Hepatocyte (in vitro differentiated cells): ENCODE measurements at regions not wholly inside any gene's neighbourhood (a gene's known extent, or its start where the extent isn't known, plus 50 kb on each side); places are given as distances from the start of the nearest gene placed in this dataset.

Experiments
- DNase-seq: peaks from one replicate; pipeline ENCODE4 v3.0.0-alpha.2; 2016; ENCODE audit warnings: low spot score
- H2AFZ ChIP-seq: fragments of 200-600 bp; sonication (generic); 2 replicates; pipeline ENCODE4 v1.6.0; 2016; ENCODE audit warnings: antibody characterized with exemption, mild to moderate bottlenecking
- H3K27ac ChIP-seq: fragments of 200-600 bp; sonication (generic); 2 replicates; pipeline ENCODE4 v1.5.1; 2016; ENCODE audit warnings: mild to moderate bottlenecking
- H3K27me3 ChIP-seq: fragments of 200-600 bp; sonication (generic); 2 replicates; pipeline ENCODE4 v1.6.1; 2016
- H3K36me3 ChIP-seq: fragments of 200-600 bp; sonication (generic); replicated peaks from 2 replicates; pipeline ENCODE4 v1.5.1; 2016; ENCODE audit warnings: low read depth; ENCODE audit not compliant: insufficient read depth
- H3K4me1 ChIP-seq: fragments of 200-600 bp; sonication (generic); 2 replicates; pipeline ENCODE4 v1.5.1; 2016; ENCODE audit warnings: mild to moderate bottlenecking, moderate library complexity; ENCODE audit not compliant: insufficient read depth
- H3K4me2 ChIP-seq: fragments of 200-600 bp; sonication (generic); 2 replicates; pipeline ENCODE4 v1.6.0; 2016
- H3K4me3 ChIP-seq: fragments of 200-600 bp; sonication (generic); 2 replicates; pipeline ENCODE4 v1.5.1; 2016; ENCODE audit warnings: mild to moderate bottlenecking
- H3K79me2 ChIP-seq: fragments of 200-600 bp; sonication (generic); 2 replicates; pipeline ENCODE4 v1.6.0; 2017; ENCODE audit warnings: mild to moderate bottlenecking
- H3K9me2 ChIP-seq: fragments of 200-600 bp; sonication (generic); replicated peaks from 2 replicates; pipeline ENCODE4 v1.6.0; 2017; ENCODE audit warnings: mild to moderate bottlenecking; ENCODE audit not compliant: insufficient read depth
- H3K9me3 ChIP-seq: fragments of 200-600 bp; sonication (generic); 2 replicates; pipeline ENCODE4 v1.5.1; 2016; ENCODE audit warnings: low read depth, mild to moderate bottlenecking
- H4K20me1 ChIP-seq: fragments of 200-600 bp; sonication (generic); 2 replicates; pipeline ENCODE4 v1.6.0; 2016; ENCODE audit warnings: mild to moderate bottlenecking; ENCODE audit not compliant: insufficient read depth, poor library complexity, severe bottlenecking
- EZH2 ChIP-seq: fragments of 200-600 bp; sonication (generic); IDR thresholded peaks from 2 replicates; pipeline ENCODE4 v1.6.1; 2016; ENCODE audit warnings: antibody characterized with exemption, mild to moderate bottlenecking, borderline replicate concordance
- EZH2phosphoT487 ChIP-seq: fragments of 200-600 bp; sonication (generic); IDR thresholded peaks from one replicate; pipeline ENCODE4 v1.6.1; 2018; ENCODE audit warnings: antibody characterized with exemption, mild to moderate bottlenecking, low read depth, moderate library complexity; ENCODE audit not compliant: unreplicated experiment, severe bottlenecking
- WGBS: methylation state at CpG from one replicate; pipeline ENCODE4 v1.1.6; 2016; ENCODE audit warnings: low lambda C conversion rate; ENCODE audit errors: missing lambda C conversion rate; 5-methylcytosine and 5-hydroxymethylcytosine counted together
- TF ChIP-seq, protein P1 (sequence below): fragments of 200-600 bp; sonication (generic); IDR thresholded peaks from 2 replicates; pipeline ENCODE4 v1.5.1; 2016; ENCODE audit warnings: antibody characterized with exemption, mild to moderate bottlenecking; ENCODE audit not compliant: poor library complexity

DNA sequence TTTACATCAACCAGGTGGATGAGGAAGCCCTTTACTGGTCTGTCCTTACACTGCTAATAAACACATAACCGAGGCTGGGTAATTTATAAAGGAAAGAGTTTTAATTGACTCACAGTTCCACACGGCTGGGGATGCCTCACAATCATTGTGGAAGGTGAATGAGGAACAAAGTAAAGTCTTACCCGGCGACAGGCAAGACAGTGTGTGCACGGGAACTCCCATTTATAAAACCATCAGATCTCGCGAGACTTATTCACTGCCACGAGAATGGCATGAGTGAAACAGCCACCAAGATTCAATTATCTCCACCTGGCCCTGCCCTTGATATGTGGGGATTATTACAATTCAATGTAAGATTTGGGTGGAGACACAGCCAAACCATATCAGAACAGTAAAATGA is 67.3 kb upstream of the GRAMD2B start:
- H3K9me3 ChIP-seq, result no peaks in the 10 kb centered on the region
- no peak for DNase-seq
- H3K4me3 ChIP-seq, result no peak overlapping the region
- H3K27me3 ChIP-seq, result no peaks in the 10 kb centered on the region
- TF ChIP-seq EZH2 (no peak), EZH2phosphoT487 (no peak)
- TF ChIP-seq, protein P1, sequence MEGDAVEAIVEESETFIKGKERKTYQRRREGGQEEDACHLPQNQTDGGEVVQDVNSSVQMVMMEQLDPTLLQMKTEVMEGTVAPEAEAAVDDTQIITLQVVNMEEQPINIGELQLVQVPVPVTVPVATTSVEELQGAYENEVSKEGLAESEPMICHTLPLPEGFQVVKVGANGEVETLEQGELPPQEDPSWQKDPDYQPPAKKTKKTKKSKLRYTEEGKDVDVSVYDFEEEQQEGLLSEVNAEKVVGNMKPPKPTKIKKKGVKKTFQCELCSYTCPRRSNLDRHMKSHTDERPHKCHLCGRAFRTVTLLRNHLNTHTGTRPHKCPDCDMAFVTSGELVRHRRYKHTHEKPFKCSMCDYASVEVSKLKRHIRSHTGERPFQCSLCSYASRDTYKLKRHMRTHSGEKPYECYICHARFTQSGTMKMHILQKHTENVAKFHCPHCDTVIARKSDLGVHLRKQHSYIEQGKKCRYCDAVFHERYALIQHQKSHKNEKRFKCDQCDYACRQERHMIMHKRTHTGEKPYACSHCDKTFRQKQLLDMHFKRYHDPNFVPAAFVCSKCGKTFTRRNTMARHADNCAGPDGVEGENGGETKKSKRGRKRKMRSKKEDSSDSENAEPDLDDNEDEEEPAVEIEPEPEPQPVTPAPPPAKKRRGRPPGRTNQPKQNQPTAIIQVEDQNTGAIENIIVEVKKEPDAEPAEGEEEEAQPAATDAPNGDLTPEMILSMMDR, result no peak
- no peaks in the 10 kb centered on the region for H4K20me1 ChIP-seq
- no peaks in the 10 kb centered on the region for H3K4me1 ChIP-seq
- no peaks in the 10 kb centered on the region for H3K36me3 ChIP-seq
- no peak overlapping the region for H3K27ac ChIP-seq
- H3K4me2 ChIP-seq, result no peak overlapping the region
- WGBS, result 84% methylated on average over 8 of the region's 8 CpGs
- no peak overlapping the region for H2AFZ ChIP-seq
- no peaks in the 10 kb centered on the region for H3K79me2 ChIP-seq
- no peaks in the 10 kb centered on the region for H3K9me2 ChIP-seq

DNA sequence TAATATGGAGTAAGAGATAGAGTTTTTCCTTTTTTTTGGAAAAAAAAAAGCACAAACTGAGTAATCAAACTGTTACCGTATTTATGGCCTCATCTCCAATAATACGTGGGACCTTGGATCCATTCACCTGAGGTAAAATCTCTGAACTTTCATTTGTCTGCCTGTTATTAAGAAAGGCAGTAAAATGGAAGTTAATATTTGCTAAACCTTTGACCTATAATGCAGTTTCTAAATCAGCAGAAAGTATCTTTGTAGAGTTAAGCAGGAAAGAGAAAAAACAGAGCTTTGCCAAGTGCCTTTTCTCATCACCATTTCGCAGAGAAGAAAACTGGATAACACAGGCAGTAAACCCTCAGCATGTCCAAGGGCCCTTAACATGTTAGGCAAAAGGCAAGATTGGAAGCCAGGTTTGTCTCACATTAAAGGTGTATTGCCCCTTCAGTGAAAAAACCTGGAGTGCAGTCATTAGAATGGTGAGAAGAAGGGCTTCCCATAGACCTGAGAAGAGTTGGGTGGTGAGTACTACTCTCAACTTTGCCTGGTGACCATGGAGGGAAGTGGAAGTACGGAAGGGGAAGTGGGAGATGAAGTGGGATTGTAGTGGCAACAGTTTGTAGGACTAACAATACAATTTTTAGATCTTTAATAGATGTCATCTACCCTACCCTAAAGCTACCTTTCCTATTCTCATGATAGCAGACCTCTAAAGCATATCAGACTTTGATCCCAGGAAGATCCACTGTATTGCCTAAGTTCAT is 65.4 kb upstream of the GRAMD2B start:
- Histone ChIP-seq H3K27me3 (no peaks in the 10 kb centered on the region), H4K20me1 (no peaks in the 10 kb centered on the region), H3K4me3 (no peak overlapping the region), H2AFZ (no peak overlapping the region), H3K4me1 (no peaks in the 10 kb centered on the region), H3K27ac (peak overlapping the region; percentile 55), H3K9me3 (no peaks in the 10 kb centered on the region), H3K36me3 (no peaks in the 10 kb centered on the region), H3K79me2 (no peaks in the 10 kb centered on the region), H3K9me2 (no peaks in the 10 kb centered on the region), H3K4me2 (peak overlapping the region; percentile 47)
- no peak for TF ChIP-seq EZH2
- TF ChIP-seq, protein P1, result no peak
- TF ChIP-seq EZH2phosphoT487, result no peak
- WGBS, result 70% methylated on average over 4 of the region's 4 CpGs
- no peak for DNase-seq

DNA sequence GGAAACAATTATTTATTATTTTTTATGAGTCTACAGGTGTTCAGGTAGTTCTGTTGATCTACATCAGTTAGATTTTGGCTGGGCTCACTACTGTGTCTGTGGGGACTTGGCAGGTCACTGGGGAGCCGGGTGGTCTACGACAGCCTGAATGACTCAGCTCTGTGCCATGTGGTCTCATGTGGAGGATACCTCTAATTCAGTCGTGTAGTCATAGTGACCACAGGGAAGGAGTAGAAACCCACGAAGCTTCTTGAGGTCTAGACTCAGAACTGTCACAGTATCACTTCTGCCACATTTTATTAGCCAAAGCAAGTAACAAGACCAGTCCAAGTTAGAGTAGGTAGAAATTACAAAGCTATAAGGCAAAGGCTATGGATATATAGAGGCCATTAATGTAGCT is 64.7 kb upstream of the GRAMD2B start:
- H3K27ac ChIP-seq, result no peak overlapping the region
- no peak overlapping the region for H3K4me3 ChIP-seq
- H3K27me3 ChIP-seq, result no peaks in the 10 kb centered on the region
- no peaks in the 10 kb centered on the region for H4K20me1 ChIP-seq
- TF ChIP-seq EZH2phosphoT487 (no peak), EZH2 (no peak)
- TF ChIP-seq, protein P1, result no peak
- H3K9me2 ChIP-seq, result no peaks in the 10 kb centered on the region
- no peak overlapping the region for H2AFZ ChIP-seq
- DNase-seq, result no peak
- H3K79me2 ChIP-seq, result no peaks in the 10 kb centered on the region
- H3K9me3 ChIP-seq, result no peaks in the 10 kb centered on the region
- no peak overlapping the region for H3K4me2 ChIP-seq
- H3K4me1 ChIP-seq, result no peaks in the 10 kb centered on the region
- 83% methylated on average over 4 of the region's 4 CpGs for WGBS
- H3K36me3 ChIP-seq, result no peaks in the 10 kb centered on the region
